Astrocyte (in vitro differentiated cells and primary cell): ENCODE measurements at regions not wholly inside any gene's neighbourhood (a gene's known extent, or its start where the extent isn't known, plus 50 kb on each side); places are given as distances from the start of the nearest gene placed in this dataset.

Experiments
- DNase-seq: peaks from one replicate; pipeline ENCODE4 v3.0.0-alpha.2; 2010; ENCODE audit warnings: low read depth
- FAIRE-seq: peaks from 2 replicates; lab custom pipeline; 2011; peaks lifted over from hg19 to GRCh38; lab: Jason Lieb, UNC
- H2AFZ ChIP-seq: 2 replicates; pipeline ENCODE4 v1.6.0; 2012; ENCODE audit warnings: low read depth, low read length, inconsistent platforms
- H3K27ac ChIP-seq: 2 replicates; pipeline ENCODE4 v1.5.1; 2011; ENCODE audit warnings: low read depth, low read length, inconsistent platforms
- H3K27me3 ChIP-seq: 2 replicates; pipeline ENCODE4 v1.6.0; 2011; ENCODE audit warnings: low read length, inconsistent platforms; ENCODE audit not compliant: insufficient read depth
- H3K36me3 ChIP-seq: 2 replicates; pipeline ENCODE4 v1.5.1; 2011; ENCODE audit warnings: low read length, inconsistent platforms; ENCODE audit not compliant: insufficient read depth
- H3K4me1 ChIP-seq: 2 replicates; pipeline ENCODE4 v1.5.1; 2011; ENCODE audit warnings: low read length, inconsistent platforms; ENCODE audit not compliant: insufficient read depth
- H3K4me2 ChIP-seq: 2 replicates; pipeline ENCODE4 v1.6.0; 2012; ENCODE audit warnings: low read length, inconsistent platforms
- H3K4me3 ChIP-seq: 2 replicates; pipeline ENCODE4 v1.5.1; 2011; ENCODE audit warnings: low read depth, mild to moderate bottlenecking, low read length, inconsistent platforms; ENCODE audit not compliant: insufficient read depth
- H3K79me2 ChIP-seq: 2 replicates; pipeline ENCODE4 v1.6.0; 2012; ENCODE audit warnings: mild to moderate bottlenecking, low read length, inconsistent platforms; ENCODE audit not compliant: insufficient read depth
- H3K9ac ChIP-seq: 2 replicates; pipeline ENCODE4 v1.6.0; 2012; ENCODE audit warnings: mild to moderate bottlenecking, low read length, inconsistent platforms
- H3K9me3 ChIP-seq: 2 replicates; pipeline ENCODE4 v1.5.1; 2012; ENCODE audit warnings: low read depth, mild to moderate bottlenecking, low read length, inconsistent platforms; ENCODE audit not compliant: insufficient read depth
- H4K20me1 ChIP-seq: 2 replicates; pipeline ENCODE4 v1.6.0; 2012; ENCODE audit warnings: low read length, inconsistent platforms; ENCODE audit not compliant: insufficient read depth
- H3K27ac Mint-ChIP-seq: one replicate; pipeline ENCODE4 v1.8.0; 2021; ENCODE audit warnings: mild to moderate bottlenecking, mixed read lengths; ENCODE audit not compliant: unreplicated experiment
- H3K27me3 Mint-ChIP-seq: one replicate; pipeline ENCODE4 v1.8.0; 2021; ENCODE audit warnings: low read depth, mixed read lengths; ENCODE audit not compliant: unreplicated experiment
- H3K36me3 Mint-ChIP-seq: one replicate; pipeline ENCODE4 v1.8.0; 2021; ENCODE audit warnings: low read depth, mixed read lengths; ENCODE audit not compliant: unreplicated experiment
- H3K4me1 Mint-ChIP-seq: one replicate; pipeline ENCODE4 v1.8.0; 2021; ENCODE audit warnings: low read depth, mixed read lengths; ENCODE audit not compliant: unreplicated experiment
- H3K4me3 Mint-ChIP-seq: one replicate; pipeline ENCODE4 v1.8.0; 2021; ENCODE audit warnings: mild to moderate bottlenecking, moderate library complexity, mixed read lengths; ENCODE audit not compliant: unreplicated experiment
- H3K9me3 Mint-ChIP-seq: one replicate; pipeline ENCODE4 v1.8.0; 2021; ENCODE audit warnings: mild to moderate bottlenecking, mixed read lengths; ENCODE audit not compliant: unreplicated experiment
- EZH2 ChIP-seq: IDR thresholded peaks from 2 replicates; pipeline ENCODE4 v1.6.1; 2012; ENCODE audit warnings: mild to moderate bottlenecking, low read length, inconsistent platforms; ENCODE audit not compliant: insufficient read depth
- TF ChIP-seq, protein P1 (sequence below): IDR thresholded peaks from 2 replicates; pipeline ENCODE4 v1.5.1; 2011; ENCODE audit warnings: low read depth, mild to moderate bottlenecking, inconsistent platforms, low read length, moderate library complexity; ENCODE audit not compliant: insufficient read depth

DNA sequence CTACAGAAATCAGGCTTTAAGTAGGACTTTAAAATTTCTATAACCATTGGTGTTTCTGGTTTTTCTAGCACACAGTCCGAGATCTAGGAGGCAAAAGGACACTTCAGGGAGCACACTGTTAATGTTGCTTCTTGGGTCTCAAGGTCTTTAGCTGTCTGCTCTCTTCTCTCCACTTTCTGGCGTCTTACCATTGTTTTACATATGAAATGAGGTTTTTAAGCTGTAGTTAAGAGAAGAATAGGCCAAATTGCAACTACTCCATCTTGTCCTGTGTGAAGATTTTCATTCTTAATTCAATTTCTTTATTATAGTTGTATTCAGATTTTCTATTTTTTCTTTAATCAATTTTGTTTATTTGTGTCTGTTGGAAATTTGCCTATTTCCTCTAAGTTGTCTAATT is 151.4 kb downstream of the WNT7A start:
- TF ChIP-seq, protein P1, sequence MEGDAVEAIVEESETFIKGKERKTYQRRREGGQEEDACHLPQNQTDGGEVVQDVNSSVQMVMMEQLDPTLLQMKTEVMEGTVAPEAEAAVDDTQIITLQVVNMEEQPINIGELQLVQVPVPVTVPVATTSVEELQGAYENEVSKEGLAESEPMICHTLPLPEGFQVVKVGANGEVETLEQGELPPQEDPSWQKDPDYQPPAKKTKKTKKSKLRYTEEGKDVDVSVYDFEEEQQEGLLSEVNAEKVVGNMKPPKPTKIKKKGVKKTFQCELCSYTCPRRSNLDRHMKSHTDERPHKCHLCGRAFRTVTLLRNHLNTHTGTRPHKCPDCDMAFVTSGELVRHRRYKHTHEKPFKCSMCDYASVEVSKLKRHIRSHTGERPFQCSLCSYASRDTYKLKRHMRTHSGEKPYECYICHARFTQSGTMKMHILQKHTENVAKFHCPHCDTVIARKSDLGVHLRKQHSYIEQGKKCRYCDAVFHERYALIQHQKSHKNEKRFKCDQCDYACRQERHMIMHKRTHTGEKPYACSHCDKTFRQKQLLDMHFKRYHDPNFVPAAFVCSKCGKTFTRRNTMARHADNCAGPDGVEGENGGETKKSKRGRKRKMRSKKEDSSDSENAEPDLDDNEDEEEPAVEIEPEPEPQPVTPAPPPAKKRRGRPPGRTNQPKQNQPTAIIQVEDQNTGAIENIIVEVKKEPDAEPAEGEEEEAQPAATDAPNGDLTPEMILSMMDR = no peak
- no peak for TF ChIP-seq EZH2
- no peaks in the 10 kb centered on the region for H3K4me1 Mint-ChIP-seq
- Histone ChIP-seq H3K4me3 (no peak overlapping the region), H3K36me3 (no peaks in the 10 kb centered on the region), H3K9ac (no peak overlapping the region), H3K27ac (no peak overlapping the region), H3K4me2 (no peak overlapping the region), H3K9me3 (no peaks in the 10 kb centered on the region), H3K4me1 (no peaks in the 10 kb centered on the region), H3K79me2 (no peaks in the 10 kb centered on the region), H2AFZ (no peak overlapping the region), H4K20me1 (no peaks in the 10 kb centered on the region), H3K27me3 (no peaks in the 10 kb centered on the region)
- peaks cover 7% of the 10 kb centered on the region for H3K9me3 Mint-ChIP-seq
- H3K36me3 Mint-ChIP-seq = no peaks in the 10 kb centered on the region
- H3K27me3 Mint-ChIP-seq = peaks cover 3% of the 10 kb centered on the region
- no peak for DNase-seq
- no peak overlapping the region for H3K4me3 Mint-ChIP-seq
- H3K27ac Mint-ChIP-seq = no peak overlapping the region
- FAIRE-seq = no peak

- no peak overlapping the region for H3K4me3 ChIP-seq
- H3K9me3 Mint-ChIP-seq = peaks cover 4% of the 10 kb centered on the region
- H3K79me2 ChIP-seq = no peaks in the 10 kb centered on the region
- no peak overlapping the region for H3K4me3 Mint-ChIP-seq
- no peak overlapping the region for H3K9ac ChIP-seq
- H3K4me2 ChIP-seq = no peak overlapping the region
- no peak overlapping the region for H3K27ac Mint-ChIP-seq
- H2AFZ ChIP-seq = no peak overlapping the region
- no peaks in the 10 kb centered on the region for H3K27me3 ChIP-seq
- H3K36me3 ChIP-seq = no peaks in the 10 kb centered on the region
- H4K20me1 ChIP-seq = no peaks in the 10 kb centered on the region
- FAIRE-seq (no peak), DNase-seq (no peak)
- H3K9me3 ChIP-seq = no peaks in the 10 kb centered on the region
- no peaks in the 10 kb centered on the region for H3K27me3 Mint-ChIP-seq
- no peaks in the 10 kb centered on the region for H3K36me3 Mint-ChIP-seq
- no peaks in the 10 kb centered on the region for H3K4me1 Mint-ChIP-seq
- H3K27ac ChIP-seq = no peak overlapping the region
- no peaks in the 10 kb centered on the region for H3K4me1 ChIP-seq
- no peak for TF ChIP-seq EZH2
- TF ChIP-seq, protein P1 = no peak
Observed at GRCh38 chr3:13727890-13728289, 152.0 kb downstream of the WNT7A start.

DNA sequence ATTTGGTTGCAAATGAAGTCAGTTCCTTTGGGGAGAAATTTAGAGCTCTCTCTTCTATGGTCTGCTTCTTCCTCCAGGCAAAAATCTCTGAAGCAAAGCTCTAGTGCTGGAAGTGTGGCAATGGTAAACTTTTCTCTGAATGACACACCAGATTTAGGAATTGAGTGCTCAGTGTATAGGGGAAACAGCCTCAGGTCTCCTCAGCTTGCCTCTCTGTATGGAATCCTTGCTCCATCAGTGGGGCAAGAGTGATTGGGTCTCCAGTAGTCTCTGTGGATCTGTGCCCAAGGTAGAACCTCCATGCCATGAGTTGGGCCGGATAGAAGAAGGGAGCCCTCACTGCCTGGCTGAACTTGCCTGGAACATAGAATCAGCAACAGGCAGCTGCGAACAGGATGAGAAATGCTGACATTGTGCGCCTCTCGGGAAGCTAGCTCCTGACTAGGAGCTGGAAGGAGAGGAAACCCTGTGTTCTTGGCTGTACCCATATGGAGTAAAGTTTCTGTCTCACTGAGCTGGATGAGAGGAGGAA is 156.1 kb downstream of the WNT7A start:
- Histone ChIP-seq H3K4me1 (no peaks in the 10 kb centered on the region), H4K20me1 (no peaks in the 10 kb centered on the region), H3K27ac (no peak overlapping the region), H3K4me3 (no peak overlapping the region), H3K9ac (no peak overlapping the region), H3K27me3 (no peaks in the 10 kb centered on the region), H3K36me3 (no peaks in the 10 kb centered on the region), H3K4me2 (no peak overlapping the region), H2AFZ (no peak overlapping the region), H3K79me2 (no peaks in the 10 kb centered on the region), H3K9me3 (no peaks in the 10 kb centered on the region)
- H3K27ac Mint-ChIP-seq = no peak overlapping the region
- FAIRE-seq (no peak), DNase-seq (no peak)
- no peaks in the 10 kb centered on the region for H3K27me3 Mint-ChIP-seq
- no peaks in the 10 kb centered on the region for H3K36me3 Mint-ChIP-seq
- H3K9me3 Mint-ChIP-seq = peaks cover 3% of the 10 kb centered on the region
- H3K4me3 Mint-ChIP-seq = no peak overlapping the region
- no peaks in the 10 kb centered on the region for H3K4me1 Mint-ChIP-seq
- TF ChIP-seq EZH2 = no peak
- TF ChIP-seq, protein P1 = no peak
